ENCODE measurements at regions not wholly inside any gene's neighbourhood (a gene's known extent, or its start where the extent isn't known, plus 50 kb on each side); places are given as distances from the start of the nearest gene placed in this dataset.

- no peak for DNase-seq
Observed at GRCh38 chr18:23342506-23342905, 110.6 kb upstream of the RIOK3 start.

GRCh38 chr18:23350188-23350587 is 102.9 kb upstream of the RIOK3 start:
- peak; percentile 50 to 81 (median 52) for DNase-seq

- no peak for DNase-seq
Observed at GRCh38 chr18:23351521-23351920, 101.6 kb upstream of the RIOK3 start.

GRCh38 chr18:23352042-23352441 is 101.0 kb upstream of the RIOK3 start:
- DNase-seq: no peak

- no peak for DNase-seq
Observed at GRCh38 chr18:23353459-23353858, 99.6 kb upstream of the RIOK3 start.

- DNase-seq: no peak
Observed at GRCh38 chr18:23354625-23355024, 98.5 kb upstream of the RIOK3 start.

GRCh38 chr18:23355206-23355605 is 97.9 kb upstream of the RIOK3 start:
- DNase-seq: no peak

GRCh38 chr18:23356424-23356823 is 96.7 kb upstream of the RIOK3 start:
- DNase-seq: no peak

GRCh38 chr18:23356915-23357601 is 96.0 kb upstream of the RIOK3 start:
- DNase-seq: peak in 2 of 3 donors; percentile 78 to 88

- peak in 2 of 3 donors; percentile 78 to 89 for DNase-seq
Observed at GRCh38 chr18:23357996-23358594, 95.0 kb upstream of the RIOK3 start.

- peak in 1 of 3 donors; percentile 42 for DNase-seq
Observed at GRCh38 chr18:23359421-23359820, 93.7 kb upstream of the RIOK3 start.

- DNase-seq: no peak
Observed at GRCh38 chr18:23363865-23364570, 89.1 kb upstream of the RIOK3 start.

- DNase-seq: peak in 2 of 3 donors; percentile 36 to 71
Observed at GRCh38 chr18:23365602-23366001, 87.5 kb upstream of the RIOK3 start.

- no peak for DNase-seq
Observed at GRCh38 chr18:23369266-23369665, 83.8 kb upstream of the RIOK3 start.

GRCh38 chr18:23373570-23373969 is 79.5 kb upstream of the RIOK3 start:
- no peak for DNase-seq

- no peak for DNase-seq
Observed at GRCh38 chr18:23377669-23378301, 75.3 kb upstream of the RIOK3 start.

GRCh38 chr18:23378302-23378686 is 74.8 kb upstream of the RIOK3 start:
- DNase-seq: no peak

- no peak for DNase-seq
Observed at GRCh38 chr18:23380001-23380550, 73.0 kb upstream of the RIOK3 start.

GRCh38 chr18:23380817-23381216 is 72.3 kb upstream of the RIOK3 start:
- DNase-seq: no peak

- no peak for DNase-seq
Observed at GRCh38 chr18:23383494-23383893, 69.6 kb upstream of the RIOK3 start.

- DNase-seq: no peak
Observed at GRCh38 chr18:23384778-23385736, 68.0 kb upstream of the RIOK3 start.
